ENCODE measurements at regions not wholly inside any gene's neighbourhood (a gene's known extent, or its start where the extent isn't known, plus 50 kb on each side); places are given as distances from the start of the nearest gene placed in this dataset.

- intact Hi-C loops (cut with DNase I), result loop anchor here in 1 of 2 donors (5.0 kb wide), 1 partner anchor 601 kb away; no protein-coding TSS in a partner anchor
- DNase-seq (ENCODE audit: low spot score), result no peak
These were observed 662.6 kb downstream of the METTL15 start for GRCh38 chr11:28770806-28771205.

- intact Hi-C loops (cut with DNase I), result no loop called here
- DNase-seq (ENCODE audit: low spot score), result no peak
These were observed 659.4 kb downstream of the METTL15 start for GRCh38 chr11:28767574-28767973.

DNA sequence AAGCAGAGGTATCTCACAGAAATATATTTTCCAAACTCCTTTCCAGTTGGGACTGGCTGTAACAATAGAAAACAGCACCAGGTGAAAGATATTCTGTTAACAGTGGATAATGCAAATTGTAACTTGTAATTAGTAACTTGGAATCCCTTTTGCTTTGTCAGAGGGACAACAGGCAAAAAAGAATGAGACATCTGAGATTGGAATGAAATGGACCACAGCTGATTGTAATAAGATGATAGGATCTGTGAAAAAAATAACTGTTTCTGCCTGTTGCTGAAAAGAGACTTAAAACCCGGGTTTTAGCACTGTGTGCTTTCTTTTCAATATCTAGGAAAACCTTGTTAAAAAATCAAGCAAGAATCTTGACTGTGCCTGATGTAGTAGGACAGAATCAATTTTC is 655.7 kb downstream of the METTL15 start:
- intact Hi-C loops (cut with DNase I), result no loop called here

GRCh38 chr11:28763151-28763550 is 655.0 kb downstream of the METTL15 start:
- no peak for DNase-seq (ENCODE audit: low spot score)
- intact Hi-C loops (cut with DNase I), result no loop called here

More for the DNA sequence above, 655.7 kb downstream of the METTL15 start:
- DNase-seq (ENCODE audit: low spot score), result no peak

DNA sequence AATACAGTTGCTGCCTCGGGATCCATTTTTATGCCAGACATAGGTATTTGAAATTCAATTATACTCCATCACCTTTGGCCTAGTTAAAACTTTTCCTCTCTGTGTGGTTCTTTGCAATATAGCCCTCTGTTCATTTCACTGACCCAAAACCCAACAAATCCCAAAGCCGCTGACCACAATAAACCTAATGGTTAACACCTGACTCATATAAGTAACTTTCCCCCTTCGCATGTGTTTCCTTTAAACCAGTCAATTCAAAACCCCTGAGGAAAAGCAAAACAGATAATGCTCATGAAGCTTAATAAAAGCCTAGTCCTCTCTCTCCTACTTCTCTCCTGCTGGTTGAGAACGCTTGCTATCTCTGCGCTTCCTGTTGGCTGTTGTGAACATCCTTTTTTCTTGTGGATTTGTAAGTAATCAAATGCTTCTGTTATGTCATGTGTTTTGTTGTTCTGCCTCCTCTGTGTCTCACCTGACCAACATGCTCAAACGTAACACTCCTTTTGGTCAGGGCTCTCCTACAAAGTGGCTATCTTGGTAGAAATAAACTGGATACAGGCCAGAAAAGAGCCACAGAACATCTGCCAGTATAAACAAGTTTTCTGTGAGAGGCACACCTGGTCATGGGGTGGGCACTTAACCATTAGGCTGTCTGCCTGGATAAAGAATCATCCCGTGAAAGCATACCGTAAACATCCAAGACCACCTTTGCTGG is 652.6 kb downstream of the METTL15 start:
- no peak for DNase-seq (ENCODE audit: low spot score)
- intact Hi-C loops (cut with DNase I), result no loop called here

- intact Hi-C loops (cut with DNase I), result loop anchor here in 1 of 2 donors (5.0 kb wide), 1 partner anchor 1522 kb away; no protein-coding TSS in a partner anchor
- DNase-seq (ENCODE audit: low spot score), result no peak
These were observed 651.1 kb downstream of the METTL15 start for GRCh38 chr11:28759311-28759710.

DNA sequence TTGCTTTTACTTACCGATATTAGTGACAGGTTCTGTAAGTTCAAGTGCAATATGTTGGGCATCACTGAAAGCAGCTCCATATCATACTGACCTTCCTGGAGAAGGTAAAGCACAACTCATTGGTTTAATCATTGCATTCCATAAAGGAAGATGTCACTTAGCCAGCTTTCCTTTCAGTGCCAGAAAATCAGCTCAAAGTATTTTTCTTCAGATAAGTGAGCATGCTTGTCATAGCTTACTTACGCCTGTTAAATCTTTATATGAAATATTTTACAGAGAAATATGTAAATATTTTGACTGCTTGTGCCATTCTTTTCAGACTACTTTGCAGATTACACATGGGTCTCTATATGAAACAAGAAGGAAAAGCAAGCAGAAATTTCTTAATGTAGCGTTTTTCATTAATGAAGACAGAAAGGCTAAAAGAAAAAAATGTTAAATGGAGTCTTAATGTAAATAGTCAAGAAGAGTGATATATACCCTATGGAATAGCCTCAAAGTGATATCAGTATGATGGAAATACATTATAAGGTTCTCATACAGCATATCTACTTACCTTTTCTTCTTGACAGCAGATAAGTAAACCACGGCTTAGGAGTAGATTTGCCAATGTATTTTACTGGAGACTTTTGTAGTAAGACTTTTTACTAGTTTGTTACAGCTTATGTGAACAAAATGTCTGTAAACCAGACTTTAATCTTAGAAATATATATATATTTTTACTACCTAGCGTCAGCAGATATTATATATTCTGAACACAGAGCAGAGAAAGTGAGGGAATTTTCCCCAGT is 649.7 kb downstream of the METTL15 start:
- no peak for DNase-seq (ENCODE audit: low spot score)
- intact Hi-C loops (cut with DNase I), result loop anchor here in 1 of 2 donors (5.0 kb wide), 1 partner anchor 1521 kb away; no protein-coding TSS in a partner anchor

DNA sequence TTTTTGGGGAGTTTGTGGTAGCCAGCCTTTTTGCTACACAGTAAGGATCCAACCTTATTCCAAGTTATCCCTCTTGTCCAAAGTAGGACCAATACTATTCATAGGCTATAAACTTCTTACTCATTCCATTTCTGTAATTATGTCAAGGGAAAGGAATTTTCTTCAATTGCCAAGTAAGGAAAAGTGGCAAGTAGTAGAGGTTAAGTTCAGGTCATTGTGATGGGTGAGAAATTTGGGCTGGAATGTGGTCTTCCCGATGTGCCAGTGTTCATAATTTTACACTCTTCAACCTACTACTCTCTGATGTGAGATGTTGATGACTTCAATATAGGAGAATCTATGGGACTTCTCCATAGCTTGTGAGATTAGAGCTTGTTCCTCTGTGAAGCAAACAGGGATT is 648.8 kb downstream of the METTL15 start:
- no peak for DNase-seq (ENCODE audit: low spot score)
- intact Hi-C loops (cut with DNase I), result loop anchor here in 1 of 2 donors (5.0 kb wide), 1 partner anchor 1520 kb away; no protein-coding TSS in a partner anchor

- intact Hi-C loops (cut with DNase I), result no loop called here
- no peak for DNase-seq (ENCODE audit: low spot score)
These were observed 634.9 kb downstream of the METTL15 start for GRCh38 chr11:28743061-28743550.

DNA sequence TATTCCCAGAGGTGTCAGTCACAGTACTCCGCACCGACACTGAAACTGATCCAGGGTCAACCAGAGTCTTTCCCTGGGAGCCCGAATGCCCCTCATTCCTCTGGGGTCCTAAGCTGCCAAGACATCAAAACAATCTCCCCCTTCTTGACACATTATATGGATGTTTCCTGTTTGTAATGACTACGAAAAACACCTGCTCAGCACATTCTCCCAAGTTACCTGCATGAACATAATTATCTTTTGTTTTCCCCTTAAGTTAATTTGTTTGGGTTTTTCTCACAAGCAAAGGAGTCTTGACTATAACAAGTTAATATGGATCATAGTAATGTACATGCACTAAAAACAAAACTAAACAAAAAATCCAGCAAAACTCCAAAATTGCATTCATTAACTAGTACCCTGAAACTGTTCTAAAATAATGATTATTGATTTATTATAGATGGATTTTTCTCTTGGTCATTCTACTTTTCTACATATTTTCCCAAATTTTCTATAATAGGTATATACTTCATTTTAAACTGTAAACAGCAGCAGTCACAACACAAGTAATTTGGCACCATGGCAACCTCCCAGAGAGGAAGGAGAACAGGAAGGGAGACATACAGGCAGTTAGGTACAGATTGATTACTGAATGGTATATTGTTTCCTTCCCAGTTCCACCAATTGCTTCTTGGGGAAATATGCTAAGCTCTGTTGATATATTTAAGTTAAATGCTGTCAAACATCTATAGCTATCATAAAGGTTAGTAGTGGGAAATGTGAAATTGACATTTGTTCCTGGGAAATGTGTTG is 631.5 kb downstream of the METTL15 start:
- no peak for DNase-seq (ENCODE audit: low spot score)
- intact Hi-C loops (cut with DNase I), result no loop called here

DNA sequence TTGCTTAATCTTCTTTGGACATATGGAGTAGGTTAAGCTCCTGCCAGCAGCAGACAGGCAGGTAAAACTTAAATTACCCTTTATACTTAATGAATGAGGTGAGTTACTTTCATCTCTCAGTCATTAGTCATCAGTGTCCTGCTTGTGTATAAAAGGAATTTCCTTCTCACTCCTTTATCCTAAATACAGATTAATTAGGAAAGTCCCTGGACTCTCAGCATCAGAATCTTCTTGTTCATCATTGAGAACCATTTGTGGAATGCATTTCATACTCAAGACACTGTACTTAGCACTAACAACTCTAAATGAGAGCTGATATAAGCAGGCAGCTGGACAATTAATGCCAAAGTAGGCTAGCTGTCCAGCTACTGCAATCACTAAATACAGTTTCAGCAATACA is 630.4 kb downstream of the METTL15 start:
- intact Hi-C loops (cut with DNase I), result no loop called here
- no peak for DNase-seq (ENCODE audit: low spot score)

DNA sequence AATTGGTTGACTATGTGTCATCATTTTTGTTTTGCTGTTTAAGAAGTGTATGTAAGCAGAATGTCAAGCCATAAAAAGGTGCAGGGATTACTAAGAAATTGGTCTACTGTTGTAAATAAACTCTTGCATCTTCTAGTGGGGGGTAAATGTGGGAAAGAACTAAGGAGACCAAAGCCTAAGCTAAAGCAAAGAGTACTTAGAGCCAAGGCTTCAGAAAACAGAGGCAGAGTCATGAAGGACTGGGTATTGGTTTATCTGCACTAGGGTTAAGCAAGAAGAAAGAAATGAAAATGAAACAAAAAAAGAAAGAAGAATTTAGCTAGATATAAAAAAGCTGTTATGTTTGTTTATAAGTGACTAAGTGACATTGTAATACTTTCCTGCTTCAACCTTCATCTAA is 628.1 kb downstream of the METTL15 start:
- intact Hi-C loops (cut with DNase I), result no loop called here

GRCh38 chr11:28735511-28735910 is 627.3 kb downstream of the METTL15 start:
- intact Hi-C loops (cut with DNase I), result no loop called here
- no peak for DNase-seq (ENCODE audit: low spot score)

More for the DNA sequence above, 628.1 kb downstream of the METTL15 start:
- no peak for DNase-seq (ENCODE audit: low spot score)

DNA sequence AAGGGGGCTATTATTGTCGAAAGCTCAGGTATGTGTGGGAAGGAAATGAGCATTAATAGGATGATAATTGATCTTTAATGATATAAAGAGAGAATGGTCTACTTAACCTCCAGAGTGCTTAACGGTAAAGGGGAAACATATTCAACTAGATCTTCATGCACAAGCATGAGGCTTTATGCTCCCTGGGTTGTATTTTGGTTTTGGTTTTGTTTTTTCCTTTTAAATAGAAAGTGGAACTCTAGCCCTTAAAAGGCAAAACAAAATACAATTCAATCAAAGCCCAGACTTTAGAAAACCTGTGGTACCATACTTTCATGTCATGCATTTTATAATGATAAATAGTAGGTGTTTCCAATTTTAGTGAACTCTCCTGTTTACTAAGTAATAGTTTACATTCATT is 622.7 kb downstream of the METTL15 start:
- DNase-seq (ENCODE audit: low spot score), result no peak
- intact Hi-C loops (cut with DNase I), result no loop called here

DNA sequence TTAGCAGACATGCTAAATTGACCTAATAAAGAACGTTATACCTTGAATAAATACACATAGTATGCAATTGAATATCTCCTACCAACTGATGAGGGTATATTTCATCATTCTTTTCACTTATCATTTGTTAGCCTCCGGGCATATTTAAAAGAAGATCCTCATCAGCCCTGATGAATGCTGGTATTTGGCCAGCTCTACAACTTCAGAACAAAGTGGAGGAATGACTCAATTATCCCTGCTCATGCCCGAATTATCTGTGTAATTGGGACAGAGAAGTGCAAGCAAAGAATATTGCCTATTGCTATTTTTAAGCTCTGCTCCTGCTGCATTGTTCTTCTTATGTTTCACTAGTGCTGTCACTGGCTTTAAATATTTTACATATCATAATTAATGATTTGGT is 622.1 kb downstream of the METTL15 start:
- intact Hi-C loops (cut with DNase I), result no loop called here

DNA sequence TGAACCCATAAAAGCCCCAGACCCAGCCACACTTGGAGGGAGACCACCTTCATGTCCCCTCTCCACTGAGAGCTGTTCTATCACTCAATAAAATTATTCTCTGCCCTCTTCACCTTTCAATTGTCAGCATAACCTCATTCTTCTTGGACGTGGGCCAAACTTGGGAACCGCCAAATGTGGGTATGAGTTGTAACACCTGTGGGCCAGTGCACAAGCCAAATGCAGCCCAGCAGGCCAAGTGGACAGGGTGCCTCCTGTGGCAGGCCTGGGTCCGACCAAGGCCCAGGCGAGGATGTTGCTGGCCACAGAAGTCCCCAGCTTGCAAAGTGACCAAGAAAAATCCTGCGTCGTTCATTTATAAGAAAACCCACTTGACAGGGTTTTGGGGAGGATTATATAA is 621.2 kb downstream of the METTL15 start:
- intact Hi-C loops (cut with DNase I), result no loop called here
- no peak for DNase-seq (ENCODE audit: low spot score)

More for the DNA sequence above, 622.1 kb downstream of the METTL15 start:
- DNase-seq (ENCODE audit: low spot score), result no peak

- intact Hi-C loops (cut with DNase I), result no loop called here
- DNase-seq (ENCODE audit: low spot score), result no peak
These were observed 620.5 kb downstream of the METTL15 start for GRCh38 chr11:28728666-28729065.

GRCh38 chr11:28727254-28727653 is 619.1 kb downstream of the METTL15 start:
- intact Hi-C loops (cut with DNase I), result no loop called here
- DNase-seq (ENCODE audit: low spot score), result no peak

DNA sequence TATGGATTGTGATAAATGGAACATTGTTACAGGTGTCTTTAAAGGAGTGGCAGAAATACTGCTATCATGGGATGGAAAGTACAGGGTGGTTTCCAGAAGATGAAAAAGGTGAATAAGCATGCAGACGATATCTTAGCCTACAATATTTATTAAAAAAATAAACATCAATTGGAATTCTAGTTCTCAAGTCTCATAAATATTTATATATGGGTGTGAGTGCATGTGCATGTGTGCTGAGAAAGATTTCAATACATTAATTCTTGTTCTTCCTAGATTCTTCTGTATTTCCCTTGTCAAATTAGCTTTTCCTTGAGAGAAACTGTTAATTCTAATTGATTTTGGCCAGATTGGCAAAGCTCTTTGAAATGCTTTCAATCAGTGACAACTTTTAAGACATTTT is 618.2 kb downstream of the METTL15 start:
- intact Hi-C loops (cut with DNase I), result no loop called here

DNA sequence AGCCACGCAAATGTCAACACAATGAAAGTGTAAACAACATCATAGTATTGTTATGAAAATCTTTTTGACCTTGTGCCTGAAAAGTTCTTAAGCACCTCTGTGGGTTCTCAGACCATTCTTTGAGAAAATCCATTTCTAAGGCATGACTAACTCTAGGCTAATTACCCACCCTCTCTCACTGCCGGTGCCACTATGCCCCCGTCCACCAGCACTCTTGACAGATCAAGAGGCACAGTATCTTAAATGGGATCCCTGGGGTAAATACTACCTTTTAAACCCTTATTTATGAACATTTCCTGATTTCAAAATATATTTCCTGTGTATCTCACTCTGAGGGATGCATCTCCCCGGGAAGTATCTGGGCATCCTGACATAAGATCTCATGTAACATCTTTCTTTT is 607.5 kb downstream of the METTL15 start:
- intact Hi-C loops (cut with DNase I), result no loop called here
- no peak for DNase-seq (ENCODE audit: low spot score)

More for the DNA sequence above, 618.2 kb downstream of the METTL15 start:
- DNase-seq (ENCODE audit: low spot score), result no peak

Data from posterior vena cava (tissue), 2 donors.